ENCODE measurements at regions not wholly inside any gene's neighbourhood (a gene's known extent, or its start where the extent isn't known, plus 50 kb on each side); places are given as distances from the start of the nearest gene placed in this dataset.

GRCh38 chr2:133712369-133712768 is 144.1 kb upstream of the NCKAP5 start:
- TF ChIP-seq POLR2AphosphoS5 (IDR thresholded peaks at IDR 0.05): no peak
- TF ChIP-seq, protein P1, sequence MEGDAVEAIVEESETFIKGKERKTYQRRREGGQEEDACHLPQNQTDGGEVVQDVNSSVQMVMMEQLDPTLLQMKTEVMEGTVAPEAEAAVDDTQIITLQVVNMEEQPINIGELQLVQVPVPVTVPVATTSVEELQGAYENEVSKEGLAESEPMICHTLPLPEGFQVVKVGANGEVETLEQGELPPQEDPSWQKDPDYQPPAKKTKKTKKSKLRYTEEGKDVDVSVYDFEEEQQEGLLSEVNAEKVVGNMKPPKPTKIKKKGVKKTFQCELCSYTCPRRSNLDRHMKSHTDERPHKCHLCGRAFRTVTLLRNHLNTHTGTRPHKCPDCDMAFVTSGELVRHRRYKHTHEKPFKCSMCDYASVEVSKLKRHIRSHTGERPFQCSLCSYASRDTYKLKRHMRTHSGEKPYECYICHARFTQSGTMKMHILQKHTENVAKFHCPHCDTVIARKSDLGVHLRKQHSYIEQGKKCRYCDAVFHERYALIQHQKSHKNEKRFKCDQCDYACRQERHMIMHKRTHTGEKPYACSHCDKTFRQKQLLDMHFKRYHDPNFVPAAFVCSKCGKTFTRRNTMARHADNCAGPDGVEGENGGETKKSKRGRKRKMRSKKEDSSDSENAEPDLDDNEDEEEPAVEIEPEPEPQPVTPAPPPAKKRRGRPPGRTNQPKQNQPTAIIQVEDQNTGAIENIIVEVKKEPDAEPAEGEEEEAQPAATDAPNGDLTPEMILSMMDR (IDR thresholded peaks at IDR 0.05; ENCODE audit: poor library complexity, severe bottlenecking): no peak
- TF ChIP-seq, protein P2, sequence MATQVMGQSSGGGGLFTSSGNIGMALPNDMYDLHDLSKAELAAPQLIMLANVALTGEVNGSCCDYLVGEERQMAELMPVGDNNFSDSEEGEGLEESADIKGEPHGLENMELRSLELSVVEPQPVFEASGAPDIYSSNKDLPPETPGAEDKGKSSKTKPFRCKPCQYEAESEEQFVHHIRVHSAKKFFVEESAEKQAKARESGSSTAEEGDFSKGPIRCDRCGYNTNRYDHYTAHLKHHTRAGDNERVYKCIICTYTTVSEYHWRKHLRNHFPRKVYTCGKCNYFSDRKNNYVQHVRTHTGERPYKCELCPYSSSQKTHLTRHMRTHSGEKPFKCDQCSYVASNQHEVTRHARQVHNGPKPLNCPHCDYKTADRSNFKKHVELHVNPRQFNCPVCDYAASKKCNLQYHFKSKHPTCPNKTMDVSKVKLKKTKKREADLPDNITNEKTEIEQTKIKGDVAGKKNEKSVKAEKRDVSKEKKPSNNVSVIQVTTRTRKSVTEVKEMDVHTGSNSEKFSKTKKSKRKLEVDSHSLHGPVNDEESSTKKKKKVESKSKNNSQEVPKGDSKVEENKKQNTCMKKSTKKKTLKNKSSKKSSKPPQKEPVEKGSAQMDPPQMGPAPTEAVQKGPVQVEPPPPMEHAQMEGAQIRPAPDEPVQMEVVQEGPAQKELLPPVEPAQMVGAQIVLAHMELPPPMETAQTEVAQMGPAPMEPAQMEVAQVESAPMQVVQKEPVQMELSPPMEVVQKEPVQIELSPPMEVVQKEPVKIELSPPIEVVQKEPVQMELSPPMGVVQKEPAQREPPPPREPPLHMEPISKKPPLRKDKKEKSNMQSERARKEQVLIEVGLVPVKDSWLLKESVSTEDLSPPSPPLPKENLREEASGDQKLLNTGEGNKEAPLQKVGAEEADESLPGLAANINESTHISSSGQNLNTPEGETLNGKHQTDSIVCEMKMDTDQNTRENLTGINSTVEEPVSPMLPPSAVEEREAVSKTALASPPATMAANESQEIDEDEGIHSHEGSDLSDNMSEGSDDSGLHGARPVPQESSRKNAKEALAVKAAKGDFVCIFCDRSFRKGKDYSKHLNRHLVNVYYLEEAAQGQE (IDR thresholded peaks at IDR 0.05; ENCODE audit: borderline replicate concordance): no peak
- no peak for TF ChIP-seq TAF1 (IDR thresholded peaks at IDR 0.05; ENCODE audit: low read depth)
- TF ChIP-seq EP300 (conservative IDR thresholded peaks at IDR 0.05; ENCODE audit: poor library complexity, severe bottlenecking): no peak
- no peak for TF ChIP-seq SMC3 (conservative IDR thresholded peaks at IDR 0.05; ENCODE audit: poor library complexity)
- TF ChIP-seq EZH2 (IDR thresholded peaks at IDR 0.05; ENCODE audit: borderline replicate concordance, insufficient read depth, low read length, poor library complexity, severe bottlenecking): no peak
